ENCODE measurements at regions not wholly inside any gene's neighbourhood (a gene's known extent, or its start where the extent isn't known, plus 50 kb on each side); places are given as distances from the start of the nearest gene placed in this dataset.

DNA sequence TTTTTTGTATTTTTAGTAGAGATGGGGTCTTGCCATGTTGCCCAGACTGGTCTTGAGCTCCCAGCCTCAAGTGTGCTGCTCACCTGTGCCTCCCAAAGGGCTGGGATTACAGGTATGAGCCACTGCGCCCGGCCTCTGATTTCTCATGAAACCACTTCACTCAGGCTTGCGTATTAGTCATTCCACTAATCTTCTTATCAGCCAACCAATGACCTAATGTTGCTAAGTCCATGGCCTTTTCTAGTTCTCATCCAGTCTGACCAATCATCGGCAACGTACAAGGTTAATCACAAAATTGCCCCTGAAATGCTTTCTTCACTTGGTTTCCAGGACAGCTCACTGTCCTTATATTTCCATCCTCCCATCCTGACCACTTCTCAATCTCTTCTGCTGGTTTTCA lies 605.3 kb upstream of the SLC10A2 start:
- Histone ChIP-seq H3K4me3 (ENCODE audit: insufficient read length, low read depth) (no peak overlapping the region), H3K36me3 (ENCODE audit: insufficient read depth, insufficient read length, low read length) (no peaks in the 10 kb centered on the region), H3K9me3 (ENCODE audit: insufficient read depth, low read length) (no peaks in the 10 kb centered on the region), H3K27me3 (ENCODE audit: insufficient read depth, insufficient read length) (no peaks in the 10 kb centered on the region), H3K4me1 (ENCODE audit: insufficient read depth, insufficient read length) (no peaks in the 10 kb centered on the region), H3K9ac (ENCODE audit: insufficient read length, low read depth) (no peak overlapping the region)
- no peak for TF ChIP-seq ZNF274 (IDR thresholded peaks at IDR 0.05; ENCODE audit: low read depth, low read length)
- TF ChIP-seq YY1 (IDR thresholded peaks at IDR 0.05; ENCODE audit: insufficient read depth, insufficient read length), result no peak
- TF ChIP-seq SUZ12 (IDR thresholded peaks at IDR 0.05; ENCODE audit: extremely low read depth, insufficient read depth, insufficient read length), result no peak
- DNase-seq (ENCODE audit: low read depth, low spot score), result no peak

DNA sequence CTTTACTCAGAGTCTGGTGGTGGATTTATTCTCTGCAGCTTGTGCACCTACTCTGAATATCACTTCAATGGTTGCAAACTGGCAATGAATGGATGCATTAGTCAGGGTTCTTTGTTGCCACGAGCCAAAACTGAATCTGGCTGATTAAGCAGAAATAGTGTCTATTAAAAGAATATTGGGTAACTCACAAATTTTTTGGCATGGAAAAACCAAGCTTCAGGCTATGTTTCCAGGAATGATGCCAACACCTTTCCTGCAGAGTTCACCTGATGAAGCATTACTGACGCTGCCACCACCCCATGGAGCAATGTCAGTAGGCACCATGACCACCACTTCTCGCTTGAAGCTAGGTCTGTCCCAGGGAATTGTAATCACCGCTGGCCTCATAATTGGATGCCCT lies 597.8 kb upstream of the SLC10A2 start:
- Histone ChIP-seq H3K27me3 (ENCODE audit: insufficient read depth, insufficient read length) (no peaks in the 10 kb centered on the region), H3K36me3 (ENCODE audit: insufficient read depth, insufficient read length, low read length) (no peaks in the 10 kb centered on the region), H3K9ac (ENCODE audit: insufficient read length, low read depth) (no peak overlapping the region), H3K4me3 (ENCODE audit: insufficient read length, low read depth) (no peak overlapping the region), H3K4me1 (ENCODE audit: insufficient read depth, insufficient read length) (no peaks in the 10 kb centered on the region), H3K9me3 (ENCODE audit: insufficient read depth, low read length) (no peaks in the 10 kb centered on the region)
- no peak for DNase-seq (ENCODE audit: low read depth, low spot score)
- TF ChIP-seq YY1 (IDR thresholded peaks at IDR 0.05; ENCODE audit: insufficient read depth, insufficient read length), result no peak
- TF ChIP-seq ZNF274 (IDR thresholded peaks at IDR 0.05; ENCODE audit: low read depth, low read length), result no peak
- no peak for TF ChIP-seq SUZ12 (IDR thresholded peaks at IDR 0.05; ENCODE audit: extremely low read depth, insufficient read depth, insufficient read length)

DNA sequence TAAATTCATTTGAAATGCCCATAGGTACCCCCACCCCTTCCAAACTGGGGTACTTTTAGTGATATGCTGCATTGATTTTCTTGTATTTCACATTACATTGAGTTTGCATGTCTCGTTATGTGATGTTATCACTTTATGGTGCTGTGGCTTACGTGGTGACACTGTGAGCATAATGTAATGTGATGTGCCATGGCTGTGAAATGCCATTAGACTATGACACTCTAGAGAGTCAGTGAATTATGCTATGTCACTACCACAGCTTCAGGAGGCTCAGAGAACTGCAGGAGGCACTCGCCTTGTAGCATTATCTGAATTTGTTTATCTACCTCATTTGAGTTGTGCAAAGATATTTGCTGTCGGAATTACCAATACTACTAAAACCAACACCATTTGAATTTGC lies 590.1 kb upstream of the SLC10A2 start:
- no peaks in the 10 kb centered on the region for H3K9me3 ChIP-seq (ENCODE audit: insufficient read depth, low read length)
- no peaks in the 10 kb centered on the region for H3K36me3 ChIP-seq (ENCODE audit: insufficient read depth, insufficient read length, low read length)
- no peak for TF ChIP-seq YY1 (IDR thresholded peaks at IDR 0.05; ENCODE audit: insufficient read depth, insufficient read length)
- no peak overlapping the region for H3K9ac ChIP-seq (ENCODE audit: insufficient read length, low read depth)
- no peaks in the 10 kb centered on the region for H3K4me1 ChIP-seq (ENCODE audit: insufficient read depth, insufficient read length)
- H3K27me3 ChIP-seq (ENCODE audit: insufficient read depth, insufficient read length), result no peaks in the 10 kb centered on the region
- DNase-seq (ENCODE audit: low read depth, low spot score), result no peak
- H3K4me3 ChIP-seq (ENCODE audit: insufficient read length, low read depth), result no peak overlapping the region

DNA sequence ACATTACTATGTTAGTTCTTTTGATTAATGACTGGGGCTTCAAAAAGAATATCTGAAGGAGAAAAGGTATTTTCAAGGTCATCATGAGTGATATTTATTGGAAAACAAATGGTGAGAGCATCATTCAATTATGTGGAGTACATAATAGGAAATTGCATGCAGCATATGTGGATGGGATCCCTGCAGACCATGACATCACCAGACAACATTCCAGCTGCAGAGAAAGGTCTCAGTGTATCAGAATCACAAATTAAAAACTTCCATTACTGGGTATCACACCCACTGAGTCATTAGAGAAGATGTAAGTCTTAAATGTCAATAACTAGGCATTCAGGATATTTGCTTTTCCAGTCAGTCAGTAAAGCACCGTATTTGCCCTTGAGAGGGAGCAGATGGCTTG lies 574.4 kb upstream of the SLC10A2 start:
- H3K4me3 ChIP-seq (ENCODE audit: insufficient read length, low read depth), result no peak overlapping the region
- no peak overlapping the region for H3K9ac ChIP-seq (ENCODE audit: insufficient read length, low read depth)
- no peaks in the 10 kb centered on the region for H3K4me1 ChIP-seq (ENCODE audit: insufficient read depth, insufficient read length)
- no peaks in the 10 kb centered on the region for H3K36me3 ChIP-seq (ENCODE audit: insufficient read depth, insufficient read length, low read length)
- TF ChIP-seq YY1 (IDR thresholded peaks at IDR 0.05; ENCODE audit: insufficient read depth, insufficient read length) (no peak), ZNF274 (IDR thresholded peaks at IDR 0.05; ENCODE audit: low read depth, low read length) (no peak), SUZ12 (IDR thresholded peaks at IDR 0.05; ENCODE audit: extremely low read depth, insufficient read depth, insufficient read length) (no peak)
- no peaks in the 10 kb centered on the region for H3K9me3 ChIP-seq (ENCODE audit: insufficient read depth, low read length)
- no peak for DNase-seq (ENCODE audit: low read depth, low spot score)
- no peaks in the 10 kb centered on the region for H3K27me3 ChIP-seq (ENCODE audit: insufficient read depth, insufficient read length)

DNA sequence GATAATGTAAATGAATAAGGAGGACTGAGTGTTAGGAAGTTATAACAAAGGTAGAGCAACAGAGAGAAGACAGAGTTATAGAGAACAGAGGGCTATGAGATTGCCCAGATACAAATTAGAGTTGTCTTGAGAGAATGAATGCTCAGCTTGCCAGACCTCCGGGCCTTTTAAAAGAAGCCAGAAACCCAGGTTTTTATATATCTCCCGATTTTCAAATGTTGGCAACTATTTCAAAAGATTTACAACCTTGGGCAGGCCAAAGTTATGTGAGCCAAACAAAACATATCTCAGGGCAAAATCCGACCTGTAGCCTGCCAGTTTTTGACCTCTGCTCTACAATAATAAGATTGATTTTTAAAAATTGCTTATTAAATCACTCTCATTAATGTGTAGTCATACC lies 573.1 kb upstream of the SLC10A2 start:
- TF ChIP-seq ZNF274 (IDR thresholded peaks at IDR 0.05; ENCODE audit: low read depth, low read length) (no peak), YY1 (IDR thresholded peaks at IDR 0.05; ENCODE audit: insufficient read depth, insufficient read length) (no peak), SUZ12 (IDR thresholded peaks at IDR 0.05; ENCODE audit: extremely low read depth, insufficient read depth, insufficient read length) (no peak)
- no peaks in the 10 kb centered on the region for H3K27me3 ChIP-seq (ENCODE audit: insufficient read depth, insufficient read length)
- no peaks in the 10 kb centered on the region for H3K36me3 ChIP-seq (ENCODE audit: insufficient read depth, insufficient read length, low read length)
- no peak overlapping the region for H3K9ac ChIP-seq (ENCODE audit: insufficient read length, low read depth)
- no peaks in the 10 kb centered on the region for H3K9me3 ChIP-seq (ENCODE audit: insufficient read depth, low read length)
- no peak overlapping the region for H3K4me3 ChIP-seq (ENCODE audit: insufficient read length, low read depth)
- DNase-seq (ENCODE audit: low read depth, low spot score), result no peak
- H3K4me1 ChIP-seq (ENCODE audit: insufficient read depth, insufficient read length), result no peaks in the 10 kb centered on the region

DNA sequence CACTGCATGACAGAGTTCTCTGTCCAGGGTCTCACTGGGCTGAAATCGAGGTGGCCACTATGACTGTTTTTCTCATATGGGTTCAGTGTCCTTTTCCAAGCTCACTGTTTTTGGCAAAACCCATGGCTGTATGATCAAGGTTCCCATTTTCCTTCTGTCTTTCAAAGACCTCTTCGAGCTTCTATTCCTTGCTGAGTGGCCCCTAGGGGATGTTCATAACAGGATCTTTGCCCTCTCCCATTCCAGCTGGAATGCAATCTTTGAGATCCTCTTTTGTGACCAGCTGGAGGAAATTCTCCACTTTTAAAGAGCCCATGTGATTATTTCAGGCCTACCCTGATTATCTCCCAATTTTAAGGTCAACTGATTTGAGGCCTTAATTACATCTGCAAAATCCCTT lies 572.5 kb upstream of the SLC10A2 start:
- H3K9ac ChIP-seq (ENCODE audit: insufficient read length, low read depth), result no peak overlapping the region
- no peaks in the 10 kb centered on the region for H3K4me1 ChIP-seq (ENCODE audit: insufficient read depth, insufficient read length)
- TF ChIP-seq YY1 (IDR thresholded peaks at IDR 0.05; ENCODE audit: insufficient read depth, insufficient read length) (no peak), ZNF274 (IDR thresholded peaks at IDR 0.05; ENCODE audit: low read depth, low read length) (no peak), SUZ12 (IDR thresholded peaks at IDR 0.05; ENCODE audit: extremely low read depth, insufficient read depth, insufficient read length) (no peak)
- H3K9me3 ChIP-seq (ENCODE audit: insufficient read depth, low read length), result no peaks in the 10 kb centered on the region
- H3K36me3 ChIP-seq (ENCODE audit: insufficient read depth, insufficient read length, low read length), result no peaks in the 10 kb centered on the region
- H3K4me3 ChIP-seq (ENCODE audit: insufficient read length, low read depth), result no peak overlapping the region
- no peak for DNase-seq (ENCODE audit: low read depth, low spot score)
- H3K27me3 ChIP-seq (ENCODE audit: insufficient read depth, insufficient read length), result no peaks in the 10 kb centered on the region

DNA sequence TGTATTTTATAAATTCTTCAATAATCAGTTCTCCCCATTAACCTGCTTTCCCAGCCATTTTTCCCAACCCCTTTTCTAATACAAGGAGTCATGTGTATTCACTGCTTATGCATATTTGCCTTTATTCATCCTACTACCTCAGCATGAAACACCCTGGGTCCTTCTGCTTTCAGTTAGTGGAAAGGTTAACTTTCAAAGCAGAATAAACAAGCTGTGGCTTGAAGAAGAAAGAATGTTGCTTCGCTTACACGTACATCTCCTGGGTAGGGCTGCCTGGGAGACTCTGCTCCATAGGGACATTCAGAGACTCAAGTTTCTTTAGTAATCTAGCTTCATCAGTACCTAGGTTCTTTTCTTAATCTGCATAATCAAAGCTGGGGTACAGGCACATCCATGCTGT lies 567.8 kb upstream of the SLC10A2 start:
- H3K27me3 ChIP-seq (ENCODE audit: insufficient read depth, insufficient read length), result no peaks in the 10 kb centered on the region
- H3K36me3 ChIP-seq (ENCODE audit: insufficient read depth, insufficient read length, low read length), result no peaks in the 10 kb centered on the region
- no peak overlapping the region for H3K4me3 ChIP-seq (ENCODE audit: insufficient read length, low read depth)
- no peak overlapping the region for H3K9ac ChIP-seq (ENCODE audit: insufficient read length, low read depth)
- no peak for DNase-seq (ENCODE audit: low read depth, low spot score)
- H3K9me3 ChIP-seq (ENCODE audit: insufficient read depth, low read length), result no peaks in the 10 kb centered on the region
- TF ChIP-seq SUZ12 (IDR thresholded peaks at IDR 0.05; ENCODE audit: extremely low read depth, insufficient read depth, insufficient read length) (no peak), ZNF274 (IDR thresholded peaks at IDR 0.05; ENCODE audit: low read depth, low read length) (no peak), YY1 (IDR thresholded peaks at IDR 0.05; ENCODE audit: insufficient read depth, insufficient read length) (no peak)
- no peaks in the 10 kb centered on the region for H3K4me1 ChIP-seq (ENCODE audit: insufficient read depth, insufficient read length)

DNA sequence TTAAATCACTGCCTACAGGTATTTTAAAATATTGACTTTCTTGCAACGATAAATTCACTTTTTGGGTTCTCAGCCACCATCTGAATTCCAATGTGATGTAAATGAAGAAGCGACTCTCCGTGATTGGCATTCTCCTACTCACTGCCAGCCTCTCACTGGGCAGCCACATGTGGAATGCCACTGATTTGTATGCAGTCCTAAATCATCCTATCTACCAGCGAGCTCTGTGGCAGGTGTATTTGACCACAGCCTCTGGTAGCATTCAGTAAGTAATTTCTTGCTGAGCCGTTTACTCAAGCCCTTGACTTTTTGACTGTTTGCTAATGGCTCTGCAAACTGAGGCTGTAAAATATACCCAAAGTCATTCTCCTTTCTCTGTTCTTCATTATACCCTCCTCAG lies 559.0 kb upstream of the SLC10A2 start:
- no peak for TF ChIP-seq ZNF274 (IDR thresholded peaks at IDR 0.05; ENCODE audit: low read depth, low read length)
- TF ChIP-seq SUZ12 (IDR thresholded peaks at IDR 0.05; ENCODE audit: extremely low read depth, insufficient read depth, insufficient read length), result no peak
- no peak for TF ChIP-seq YY1 (IDR thresholded peaks at IDR 0.05; ENCODE audit: insufficient read depth, insufficient read length)
- DNase-seq (ENCODE audit: low read depth, low spot score), result no peak

More for the DNA sequence above, 559.0 kb upstream of the SLC10A2 start:
- Histone ChIP-seq H3K9me3 (ENCODE audit: insufficient read depth, low read length) (no peaks in the 10 kb centered on the region), H3K27me3 (ENCODE audit: insufficient read depth, insufficient read length) (no peaks in the 10 kb centered on the region), H3K36me3 (ENCODE audit: insufficient read depth, insufficient read length, low read length) (no peaks in the 10 kb centered on the region), H3K4me3 (ENCODE audit: insufficient read length, low read depth) (no peak overlapping the region), H3K9ac (ENCODE audit: insufficient read length, low read depth) (no peak overlapping the region), H3K4me1 (ENCODE audit: insufficient read depth, insufficient read length) (no peaks in the 10 kb centered on the region)
